Retinal pigment epithelial cell (primary cell): ENCODE measurements at regions not wholly inside any gene's neighbourhood (a gene's known extent, or its start where the extent isn't known, plus 50 kb on each side); places are given as distances from the start of the nearest gene placed in this dataset.

Source experiments
- DNase-seq: peaks from one replicate; pipeline ENCODE4 v3.0.0-alpha.2; 2010; ENCODE audit warnings: low read depth
- H3K4me3 ChIP-seq: 2 replicates; pipeline ENCODE4 v1.5.1; 2011; ENCODE audit warnings: mild to moderate bottlenecking, low read length, control low read depth, moderate library complexity
- CTCF ChIP-seq: conservative IDR thresholded peaks from 2 replicates; pipeline ENCODE4 v1.5.1; 2011; ENCODE audit warnings: low read depth, low read length, control low read depth, inconsistent platforms

GRCh38 chr6:19991176-19991575 is 154.0 kb downstream of the ID4 start:
- no peak for DNase-seq
- TF ChIP-seq CTCF = no peak
- no peak overlapping the region for H3K4me3 ChIP-seq

GRCh38 chr6:19994909-19995308 is 157.7 kb downstream of the ID4 start:
- DNase-seq = no peak
- TF ChIP-seq CTCF = no peak
- no peak overlapping the region for H3K4me3 ChIP-seq

GRCh38 chr6:19995575-19996257 is 158.5 kb downstream of the ID4 start:
- no peak overlapping the region for H3K4me3 ChIP-seq
- no peak for DNase-seq
- no peak for TF ChIP-seq CTCF

GRCh38 chr6:19997104-19997503 is 159.9 kb downstream of the ID4 start:
- no peak for DNase-seq
- H3K4me3 ChIP-seq = no peak overlapping the region
- no peak for TF ChIP-seq CTCF

- no peak for DNase-seq
- no peak overlapping the region for H3K4me3 ChIP-seq
- TF ChIP-seq CTCF = no peak
Measured at GRCh38 chr6:19998541-19998940, 161.4 kb downstream of the ID4 start.

- DNase-seq = no peak
- no peak overlapping the region for H3K4me3 ChIP-seq
- TF ChIP-seq CTCF = no peak
Measured at GRCh38 chr6:19999319-20000191, 162.4 kb downstream of the ID4 start.

GRCh38 chr6:20001286-20001685 is 164.1 kb downstream of the ID4 start:
- TF ChIP-seq CTCF = no peak
- no peak for DNase-seq

More at GRCh38 chr6:20001286-20001685, 164.1 kb downstream of the ID4 start:
- H3K4me3 ChIP-seq = no peak overlapping the region
